ENCODE measurements at regions not wholly inside any gene's neighbourhood (a gene's known extent, or its start where the extent isn't known, plus 50 kb on each side); places are given as distances from the start of the nearest gene placed in this dataset.
"Not testable (repeated sequence)": the region's sequence is repeated elsewhere in the genome, so short reads cannot be mapped to it uniquely, and the experiment has no call there.

- DNase-seq, result no peak
Observed at GRCh38 chr18:30814446-30814845, 228.1 kb downstream of the DSC3 start.

GRCh38 chr18:30811580-30811979 is 231.0 kb downstream of the DSC3 start:
- DNase-seq, result no peak

- DNase-seq, result no peak
Observed at GRCh38 chr18:30810580-30810979, 232.0 kb downstream of the DSC3 start.

- no peak for DNase-seq
Observed at GRCh38 chr18:30806823-30807222, 235.7 kb downstream of the DSC3 start.

- no peak for DNase-seq
Observed at GRCh38 chr18:30800800-30801199, 241.7 kb downstream of the DSC3 start.

- no peak for DNase-seq
Observed at GRCh38 chr18:30792051-30792450, 250.5 kb downstream of the DSC3 start.

- DNase-seq, result not testable (repeated sequence)
Observed at GRCh38 chr18:30788411-30788991, 254.0 kb downstream of the DSC3 start.

- DNase-seq, result no peak
Observed at GRCh38 chr18:30787410-30787809, 255.1 kb downstream of the DSC3 start.

GRCh38 chr18:30781601-30782000 is 260.9 kb downstream of the DSC3 start:
- no peak for DNase-seq

GRCh38 chr18:30775629-30776028 is 266.9 kb downstream of the DSC3 start:
- no peak for DNase-seq

GRCh38 chr18:30772170-30772569 is 270.4 kb downstream of the DSC3 start:
- not testable (repeated sequence) for DNase-seq

GRCh38 chr18:30766053-30766452 is 276.5 kb downstream of the DSC3 start:
- DNase-seq, result no peak

GRCh38 chr18:30765247-30765646 is 277.3 kb downstream of the DSC3 start:
- no peak for DNase-seq

GRCh38 chr18:30763902-30764350 is 278.6 kb downstream of the DSC3 start:
- DNase-seq, result no peak

- DNase-seq, result no peak
Observed at GRCh38 chr18:30754846-30755245, 287.7 kb downstream of the DSC3 start.

- no peak for DNase-seq
Observed at GRCh38 chr18:30748541-30748940, 294.0 kb downstream of the DSC3 start.

- DNase-seq, result no peak
Observed at GRCh38 chr18:30746224-30746623, 296.3 kb downstream of the DSC3 start.

GRCh38 chr18:30743033-30743432 is 299.5 kb downstream of the DSC3 start:
- DNase-seq, result no peak

- no peak for DNase-seq
Observed at GRCh38 chr18:30730915-30731314, 311.6 kb downstream of the DSC3 start.

GRCh38 chr18:30727849-30728248 is 314.7 kb downstream of the DSC3 start:
- DNase-seq, result no peak

- no peak for DNase-seq
Observed at GRCh38 chr18:30713299-30713698, 329.2 kb downstream of the DSC3 start.

- DNase-seq, result no peak
Observed at GRCh38 chr18:30712383-30712782, 330.2 kb downstream of the DSC3 start.

- DNase-seq, result no peak
Observed at GRCh38 chr18:30709595-30709994, 332.9 kb downstream of the DSC3 start.

- no peak for DNase-seq
Observed at GRCh38 chr18:30705943-30706342, 336.6 kb downstream of the DSC3 start.

GRCh38 chr18:30698571-30698970 is 344.0 kb downstream of the DSC3 start:
- DNase-seq, result no peak

GRCh38 chr18:30696201-30696600 is 346.3 kb downstream of the DSC3 start:
- DNase-seq, result no peak

Measured in fibroblast of skin of right biceps (primary cell).